ENCODE measurements at regions not wholly inside any gene's neighbourhood (a gene's known extent, or its start where the extent isn't known, plus 50 kb on each side); places are given as distances from the start of the nearest gene placed in this dataset.

GRCh38 chr4:163582703-163583102 lies 88.2 kb downstream of the TMA16 start:
- DNase-seq (ENCODE audit: low read depth in 3 of 3) = no peak

GRCh38 chr4:163587867-163588266 lies 93.4 kb downstream of the TMA16 start:
- DNase-seq (ENCODE audit: low read depth in 3 of 3) = no peak

GRCh38 chr4:163588532-163588931 lies 94.0 kb downstream of the TMA16 start:
- no peak for DNase-seq (ENCODE audit: low read depth in 3 of 3)

- no peak for DNase-seq (ENCODE audit: low read depth in 3 of 3)
Measured at GRCh38 chr4:163590103-163590502, 95.6 kb downstream of the TMA16 start.

- no peak for DNase-seq (ENCODE audit: low read depth in 3 of 3)
Measured at GRCh38 chr4:163590619-163591264, 96.3 kb downstream of the TMA16 start.

GRCh38 chr4:163591614-163592020 lies 97.1 kb downstream of the TMA16 start:
- DNase-seq (ENCODE audit: low read depth in 3 of 3) = no peak

GRCh38 chr4:163592212-163592611 lies 97.7 kb downstream of the TMA16 start:
- no peak for DNase-seq (ENCODE audit: low read depth in 3 of 3)

GRCh38 chr4:163595580-163595979 lies 101.1 kb downstream of the TMA16 start:
- DNase-seq (ENCODE audit: low read depth in 3 of 3) = no peak

- DNase-seq (ENCODE audit: low read depth in 3 of 3) = no peak
Measured at GRCh38 chr4:163598028-163598427, 103.5 kb downstream of the TMA16 start.

DNA sequence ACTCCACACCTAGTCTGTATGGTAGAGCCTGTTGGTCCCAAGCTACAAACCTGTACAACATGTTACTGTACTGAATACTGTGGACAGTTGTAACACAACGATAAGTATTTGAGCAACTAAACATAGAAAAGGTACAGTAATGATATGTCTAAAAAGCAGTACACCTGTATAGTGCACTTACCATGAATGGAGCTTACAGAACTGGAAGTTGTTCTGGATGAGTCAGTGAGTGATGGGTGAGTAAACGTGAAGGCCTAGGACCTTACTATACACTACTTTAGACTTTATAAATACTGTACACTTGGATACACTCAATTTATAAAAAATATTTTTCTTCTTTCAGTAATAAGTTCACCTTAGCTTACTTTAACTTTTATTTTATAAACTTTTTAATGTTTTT lies 104.0 kb downstream of the TMA16 start:
- DNase-seq (ENCODE audit: low read depth in 3 of 3) = no peak

DNA sequence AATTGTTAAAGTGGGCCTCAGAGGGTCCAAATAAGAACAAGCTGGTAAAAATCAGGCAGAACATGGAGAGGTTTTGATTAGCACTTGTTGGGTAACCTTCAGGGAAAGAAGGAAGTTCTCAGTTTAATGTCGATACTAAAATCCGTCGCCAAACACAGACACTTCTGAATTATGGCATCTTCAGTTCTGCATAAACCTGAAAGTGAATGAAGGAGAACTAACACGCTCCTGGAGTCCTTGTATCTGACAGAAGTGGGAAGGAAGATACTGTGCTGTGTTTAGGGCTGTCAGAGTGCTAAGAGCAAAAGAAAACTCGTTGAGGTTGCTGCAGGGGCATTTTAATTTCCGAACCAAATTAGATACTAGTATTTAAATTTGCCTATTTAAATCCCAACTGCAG lies 106.2 kb downstream of the TMA16 start:
- DNase-seq (ENCODE audit: low read depth in 3 of 3) = no peak

- no peak for DNase-seq (ENCODE audit: low read depth in 3 of 3)
Measured at GRCh38 chr4:163603257-163603656, 108.8 kb downstream of the TMA16 start.

DNA sequence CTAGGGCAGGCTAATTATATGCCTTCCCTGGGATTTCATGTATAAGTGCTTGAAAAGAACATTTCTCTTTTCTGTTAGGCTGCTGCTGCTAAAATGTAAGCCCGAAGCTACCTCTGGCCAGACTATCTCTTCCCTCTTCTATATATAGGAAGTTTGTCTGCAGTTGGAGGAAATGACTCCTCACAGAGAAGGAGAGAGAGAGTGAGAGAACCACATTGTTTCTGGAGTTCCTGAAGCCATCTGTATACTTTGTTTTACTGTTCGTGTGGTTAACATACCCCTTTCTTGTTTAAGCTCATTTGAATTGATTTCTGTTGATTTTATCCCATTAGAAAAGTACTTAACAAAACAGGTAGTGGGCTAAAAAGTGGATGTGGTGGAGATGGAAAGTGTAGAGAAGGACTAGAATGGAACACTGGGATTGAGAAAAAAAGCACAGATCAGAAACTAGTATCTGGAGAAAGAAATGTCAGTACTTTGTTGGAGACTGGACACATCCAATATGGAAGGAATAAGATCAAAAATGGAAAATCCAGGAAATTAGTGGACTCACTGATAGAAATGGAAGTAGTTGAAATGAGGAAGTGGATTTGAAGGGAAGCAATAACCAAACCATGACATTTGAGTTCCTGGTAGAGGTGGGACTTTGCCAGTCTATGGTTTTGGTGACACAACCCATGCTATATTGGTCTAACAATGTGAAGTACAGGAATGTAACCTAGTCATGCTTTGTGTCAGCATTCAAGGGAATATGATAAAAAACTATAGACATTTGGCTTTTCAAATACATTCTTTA lies 112.6 kb downstream of the TMA16 start:
- DNase-seq (ENCODE audit: low read depth in 3 of 3) = no peak

- DNase-seq (ENCODE audit: low read depth in 3 of 3) = no peak
Measured at GRCh38 chr4:163609019-163609418, 114.5 kb downstream of the TMA16 start.

GRCh38 chr4:163610648-163611047 lies 116.2 kb downstream of the TMA16 start:
- no peak for DNase-seq (ENCODE audit: low read depth in 3 of 3)

- no peak for DNase-seq (ENCODE audit: low read depth in 3 of 3)
Measured at GRCh38 chr4:163611182-163611581, 116.7 kb downstream of the TMA16 start.

GRCh38 chr4:163611784-163612445 lies 117.4 kb downstream of the TMA16 start:
- DNase-seq (ENCODE audit: low read depth in 3 of 3) = no peak

DNA sequence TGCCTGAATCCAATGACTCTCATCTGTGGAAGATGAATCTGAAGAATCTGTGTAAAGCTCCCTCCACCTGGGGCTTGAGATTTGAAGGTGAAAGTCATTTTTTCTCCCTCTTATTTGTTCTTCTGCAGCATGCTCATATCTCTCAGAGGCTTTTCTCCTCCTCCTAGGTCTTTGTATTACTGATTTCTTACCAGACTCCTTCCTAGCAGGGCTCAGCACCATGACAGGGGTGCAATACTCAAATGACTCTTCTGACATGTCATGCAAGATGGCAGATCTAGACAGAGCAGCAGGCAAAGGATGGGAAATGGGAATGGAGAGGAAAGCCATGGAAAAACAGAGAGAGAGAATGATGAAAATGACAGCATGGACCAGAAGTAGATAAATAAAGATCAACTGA lies 118.3 kb downstream of the TMA16 start:
- no peak for DNase-seq (ENCODE audit: low read depth in 3 of 3)

DNA sequence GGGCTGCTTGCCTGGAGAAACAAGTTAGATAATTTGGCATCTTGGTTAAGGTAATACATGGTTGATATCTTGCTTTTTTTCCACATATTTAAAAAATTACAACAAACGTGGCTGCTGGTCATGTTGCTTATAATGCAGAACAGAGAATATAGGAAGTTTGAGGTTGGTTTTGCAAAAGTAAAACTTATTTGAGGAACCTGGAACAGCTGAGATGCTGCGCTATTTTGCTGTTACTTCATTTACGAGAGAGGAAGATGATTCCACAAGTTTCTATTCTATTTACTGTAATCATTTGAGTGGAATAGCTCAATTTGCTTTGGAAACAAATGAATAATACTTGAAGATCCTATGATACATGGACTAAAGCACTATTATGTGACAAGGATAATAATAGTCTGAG lies 118.9 kb downstream of the TMA16 start:
- no peak for DNase-seq (ENCODE audit: low read depth in 3 of 3)

- no peak for DNase-seq (ENCODE audit: low read depth in 3 of 3)
Measured at GRCh38 chr4:163614866-163615265, 120.4 kb downstream of the TMA16 start.

DNA sequence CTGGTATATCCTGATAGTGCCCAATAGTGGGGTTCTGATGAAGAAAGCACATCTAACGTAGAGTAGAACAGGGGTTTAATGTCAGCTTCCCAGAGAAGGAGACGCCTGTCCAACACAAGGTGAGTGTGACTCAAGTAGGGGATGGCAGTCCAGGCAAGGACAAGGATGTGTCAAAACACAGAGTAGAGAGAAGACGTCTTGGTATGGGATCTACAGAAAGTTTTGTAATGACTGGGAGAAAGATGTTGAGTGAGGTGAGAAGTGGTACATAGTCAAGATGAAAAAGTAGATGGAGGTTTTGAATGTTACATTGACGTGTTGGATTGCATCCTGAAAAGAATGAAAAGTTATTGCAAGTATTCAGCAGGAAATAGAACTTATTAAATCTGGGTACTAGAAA lies 124.4 kb downstream of the TMA16 start:
- no peak for DNase-seq (ENCODE audit: low read depth in 3 of 3)

DNA sequence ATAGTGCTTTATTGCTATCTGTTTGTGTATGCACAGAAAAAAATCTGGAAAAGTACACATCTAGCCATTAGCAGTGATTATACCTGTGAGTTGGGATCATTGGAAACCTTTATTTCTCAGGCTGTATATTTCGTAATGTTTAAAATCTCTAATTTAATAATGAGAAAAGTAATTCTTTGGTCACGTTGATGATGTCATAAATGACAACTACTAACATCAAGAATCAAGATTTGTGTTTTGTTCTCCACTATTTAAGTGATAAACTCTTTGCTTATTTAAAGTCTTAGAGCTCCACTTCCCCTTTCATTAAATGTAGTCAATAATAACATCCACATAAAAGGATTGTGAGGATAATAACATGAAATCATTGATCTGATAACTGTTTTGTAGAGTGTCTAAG lies 126.2 kb downstream of the TMA16 start:
- no peak for DNase-seq (ENCODE audit: low read depth in 3 of 3)

DNA sequence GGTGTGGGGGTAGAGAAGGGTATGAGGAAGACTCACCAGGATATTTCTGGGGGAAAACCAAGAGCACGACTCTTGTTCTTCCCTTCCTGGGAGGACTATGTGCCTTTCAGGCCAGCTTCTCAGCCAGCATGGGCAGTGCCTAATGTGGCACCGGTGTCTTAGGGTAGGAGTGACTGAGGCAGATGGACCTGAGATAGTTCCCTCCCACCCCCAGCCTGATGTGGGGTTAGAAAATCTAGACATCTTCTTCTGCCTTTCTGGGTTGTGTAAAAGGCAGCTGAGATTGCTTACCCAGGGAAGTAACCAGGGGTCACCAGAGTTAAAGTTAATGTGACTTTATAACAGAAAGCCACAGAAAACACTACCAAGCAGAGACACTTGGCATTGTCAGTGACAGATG lies 127.3 kb downstream of the TMA16 start:
- no peak for DNase-seq (ENCODE audit: low read depth in 3 of 3)

Measured in stimulated activated CD4-positive, alpha-beta T cell treated with anti-CD3 and anti-CD28 coated beads, TNF-alpha, amount 100 ng/mL, for 48 hours (primary cell).